ENCODE measurements at regions not wholly inside any gene's neighbourhood (a gene's known extent, or its start where the extent isn't known, plus 50 kb on each side); places are given as distances from the start of the nearest gene placed in this dataset.

GRCh38 chr20:10109641-10110040, 74.9 kb downstream of the ANKEF1 start:
- Histone ChIP-seq H3K36me3 (replicated peaks in 1 of 2; ENCODE audit: insufficient read depth in 1 of 2, low read depth in 2 of 2) (no peaks in the 10 kb centered on the region), H3K4me3 (no peak overlapping the region), H3K27me3 (no peaks in the 10 kb centered on the region), H3K9me3 (no peaks in the 10 kb centered on the region), H3K27ac (peak overlapping the region in 1 of 4 donors; percentile 27), H3K4me1 (peaks cover 31% of the 10 kb centered on the region)
- ATAC-seq (peak; percentile 57), DNase-seq (peak in 3 of 4 donors; percentile 7 to 31 (median 13))
- 39 to 43% methylated on average over 2 of the region's 2 CpGs for WGBS, 2 donors
- intact Hi-C loops (cut with DNase I): no loop called here
- no peak for TF ChIP-seq POLR2A (IDR thresholded peaks at IDR 0.05)
- TF ChIP-seq CTCF (IDR thresholded peaks at IDR 0.05): no peak

GRCh38 chr20:10110151-10110550, 75.4 kb downstream of the ANKEF1 start:
- no peak for TF ChIP-seq CTCF (IDR thresholded peaks at IDR 0.05)
- no peak for TF ChIP-seq POLR2A (IDR thresholded peaks at IDR 0.05)
- no peaks in the 10 kb centered on the region for H3K27me3 ChIP-seq
- intact Hi-C loops (cut with DNase I): no loop called here
- H3K36me3 ChIP-seq (replicated peaks in 1 of 2; ENCODE audit: insufficient read depth in 1 of 2, low read depth in 2 of 2): no peaks in the 10 kb centered on the region
- H3K27ac ChIP-seq: peak overlapping the region in 1 of 4 donors; percentile 27
- peaks cover 31% of the 10 kb centered on the region for H3K4me1 ChIP-seq
- ATAC-seq (no peak), DNase-seq (no peak)
- no peak overlapping the region for H3K4me3 ChIP-seq
- H3K9me3 ChIP-seq: no peaks in the 10 kb centered on the region
- 88 to 100% methylated on average over 1 of the region's 1 CpG for WGBS, 2 donors

DNA sequence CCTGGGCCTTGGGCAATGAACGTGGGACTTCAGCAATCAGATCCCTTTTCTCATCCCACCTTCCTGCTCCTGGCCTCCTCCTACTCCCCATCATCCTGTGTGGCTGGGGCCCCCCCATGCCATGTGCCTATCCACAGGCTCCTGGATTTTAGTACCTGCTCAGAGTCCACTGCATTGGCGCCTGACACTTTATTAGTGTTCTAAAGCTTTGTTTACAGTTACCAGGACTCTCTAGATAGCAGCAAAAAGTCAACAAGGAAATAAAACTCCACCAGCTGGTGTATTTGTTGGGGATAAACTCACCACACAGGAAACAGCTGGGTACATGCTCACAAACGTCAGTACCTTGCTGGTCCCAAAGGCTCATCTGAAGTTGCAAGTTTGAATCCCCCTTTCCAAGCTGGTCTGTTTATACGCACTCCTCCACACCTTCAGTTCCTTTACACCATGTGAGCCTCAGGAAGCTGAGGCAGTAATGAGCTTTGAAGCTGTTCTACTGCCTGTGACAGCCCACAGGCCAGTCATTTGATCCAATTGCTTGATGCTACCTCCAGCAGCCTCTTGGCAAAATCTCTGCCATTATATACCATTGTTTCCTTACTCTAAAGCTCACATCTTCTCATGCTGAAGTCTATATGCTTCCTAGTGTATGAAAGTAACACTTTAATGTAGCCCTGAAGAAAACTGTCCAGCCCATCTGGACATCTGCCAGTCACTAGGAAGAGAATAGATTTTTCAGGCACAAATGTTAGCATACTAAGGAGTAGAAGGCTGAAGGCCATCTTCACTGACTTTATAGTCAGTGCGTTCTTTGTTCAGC, 76.6 kb downstream of the ANKEF1 start:
- 41 to 43% methylated on average over 5 of the region's 5 CpGs for WGBS, 2 donors
- TF ChIP-seq CTCF (IDR thresholded peaks at IDR 0.05) (no peak), POLR2A (IDR thresholded peaks at IDR 0.05) (no peak)
- Histone ChIP-seq H3K27ac (peak overlapping the region; percentile 32 to 75 (median 55)), H3K36me3 (replicated peaks in 1 of 2; ENCODE audit: insufficient read depth in 1 of 2, low read depth in 2 of 2) (no peaks in the 10 kb centered on the region), H3K27me3 (no peaks in the 10 kb centered on the region), H3K4me1 (peaks cover 31% of the 10 kb centered on the region), H3K9me3 (no peaks in the 10 kb centered on the region), H3K4me3 (no peak overlapping the region)
- DNase-seq (peak; percentile 44 to 71 (median 59)), ATAC-seq (peak; percentile 91)
- intact Hi-C loops (cut with DNase I): no loop called here

DNA sequence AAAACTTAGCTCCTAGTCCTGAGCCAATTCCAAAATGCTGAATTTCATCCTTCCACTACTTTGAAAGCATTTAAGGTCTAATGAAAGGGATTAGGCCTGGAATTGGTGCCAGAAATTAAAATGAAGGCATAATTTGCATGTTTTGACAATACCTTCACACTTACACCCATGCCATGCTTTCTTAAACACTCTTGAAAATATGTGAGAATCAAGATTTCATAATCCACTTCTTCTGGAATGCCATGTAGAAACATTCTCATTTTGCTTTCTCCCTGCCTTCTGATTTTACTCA, 77.1 kb downstream of the ANKEF1 start:
- H3K4me3 ChIP-seq: no peak overlapping the region
- ATAC-seq (no peak), DNase-seq (no peak)
- peak overlapping the region in 3 of 4 donors; percentile 43 to 75 (median 67) for H3K27ac ChIP-seq
- H3K36me3 ChIP-seq (replicated peaks in 1 of 2; ENCODE audit: insufficient read depth in 1 of 2, low read depth in 2 of 2): no peaks in the 10 kb centered on the region
- H3K27me3 ChIP-seq: no peaks in the 10 kb centered on the region
- intact Hi-C loops (cut with DNase I): no loop called here
- no peaks in the 10 kb centered on the region for H3K9me3 ChIP-seq
- TF ChIP-seq POLR2A (IDR thresholded peaks at IDR 0.05) (no peak), CTCF (IDR thresholded peaks at IDR 0.05) (no peak)
- H3K4me1 ChIP-seq: peaks cover 31% of the 10 kb centered on the region

GRCh38 chr20:10113746-10114145, 79.0 kb downstream of the ANKEF1 start:
- Histone ChIP-seq H3K4me1 (peaks cover 31% of the 10 kb centered on the region), H3K27ac (no peak overlapping the region), H3K4me3 (no peak overlapping the region), H3K9me3 (no peaks in the 10 kb centered on the region), H3K36me3 (replicated peaks in 1 of 2; ENCODE audit: insufficient read depth in 1 of 2, low read depth in 2 of 2) (no peaks in the 10 kb centered on the region), H3K27me3 (no peaks in the 10 kb centered on the region)
- ATAC-seq: no peak
- DNase-seq: no peak
- no peak for TF ChIP-seq CTCF (IDR thresholded peaks at IDR 0.05)
- no peak for TF ChIP-seq POLR2A (IDR thresholded peaks at IDR 0.05)
- intact Hi-C loops (cut with DNase I): no loop called here
